Neuronal stem cell (in vitro differentiated cells): ENCODE measurements at regions not wholly inside any gene's neighbourhood (a gene's known extent, or its start where the extent isn't known, plus 50 kb on each side); places are given as distances from the start of the nearest gene placed in this dataset.
"Not testable (repeated sequence)": the region's sequence is repeated elsewhere in the genome, so short reads cannot be mapped to it uniquely, and the experiment has no call there.

ENCODE experiments used
- DNase-seq: peaks from one replicate; pipeline ENCODE4 v3.0.0-alpha.2; 2013; ENCODE audit warnings: low spot score
- H2AFZ ChIP-seq: one replicate; pipeline ENCODE4 v1.6.1; 2013; ENCODE audit warnings: mild to moderate bottlenecking, low read length, inconsistent platforms
- H2AK5ac ChIP-seq: 2 replicates; pipeline ENCODE4 v1.6.1; 2013; ENCODE audit warnings: low read depth, mild to moderate bottlenecking, inconsistent platforms, low read length, moderate library complexity, mixed read lengths
- H2BK120ac ChIP-seq: 2 replicates; pipeline ENCODE4 v1.6.1; 2013; ENCODE audit warnings: low read depth, mild to moderate bottlenecking, inconsistent platforms, low read length, moderate library complexity, mixed read lengths
- H2BK12ac ChIP-seq: one replicate; pipeline ENCODE4 v1.6.1; 2013; ENCODE audit warnings: low read length, inconsistent platforms
- H2BK15ac ChIP-seq: 2 replicates; pipeline ENCODE4 v1.6.1; 2013; ENCODE audit warnings: mild to moderate bottlenecking, low read length, inconsistent platforms, mixed read lengths
- H2BK5ac ChIP-seq: one replicate; pipeline ENCODE4 v1.6.1; 2013; ENCODE audit warnings: inconsistent platforms, mild to moderate bottlenecking, low read length, moderate library complexity
- H3K14ac ChIP-seq: one replicate; pipeline ENCODE4 v1.6.1; 2013; ENCODE audit warnings: low read length, inconsistent platforms
- H3K18ac ChIP-seq: 2 replicates; pipeline ENCODE4 v1.6.1; 2013; ENCODE audit warnings: low read length, inconsistent platforms
- H3K23ac ChIP-seq: 2 replicates; pipeline ENCODE4 v1.6.1; 2013; ENCODE audit warnings: low read depth, mild to moderate bottlenecking, mixed read lengths, low read length, inconsistent platforms; ENCODE audit not compliant: poor library complexity
- H3K27ac ChIP-seq: replicated peaks from 3 replicates; pipeline ENCODE4 v1.5.1; 2013; ENCODE audit warnings: low read length, inconsistent platforms
- H3K27me3 ChIP-seq, 3 experiments: 2 replicates each; pipeline ENCODE4 v1.6.1; 2013; ENCODE audit warnings: low read length in 3 of 3, mild to moderate bottlenecking in 2 of 3, inconsistent platforms in 1 of 3, low read depth in 1 of 3, mixed read lengths in 1 of 3, moderate library complexity in 1 of 3; ENCODE audit not compliant: control insufficient read depth in 3 of 3, insufficient read depth in 3 of 3
- H3K36me3 ChIP-seq, 2 donors: replicated peaks in 1 of 2; 2 replicates each; pipeline ENCODE4 v1.6.1; 2013; ENCODE audit warnings: low read length in 2 of 2; ENCODE audit not compliant: control insufficient read depth in 2 of 2, insufficient read depth in 2 of 2
- H3K4ac ChIP-seq: 2 replicates; pipeline ENCODE4 v1.6.1; 2013; ENCODE audit warnings: inconsistent platforms, mild to moderate bottlenecking, low read length, moderate library complexity
- H3K4me1 ChIP-seq, 2 donors: 1 replicate in 1 of 2; 2 replicates in 1 of 2; pipeline ENCODE4 v1.6.1; 2013; ENCODE audit warnings: low read length in 2 of 2, low read depth in 1 of 2; ENCODE audit not compliant: control insufficient read depth in 2 of 2, insufficient read depth in 1 of 2
- H3K4me2 ChIP-seq: one replicate; pipeline ENCODE4 v1.6.1; 2013; ENCODE audit warnings: mild to moderate bottlenecking, low read length, inconsistent platforms; ENCODE audit not compliant: insufficient read depth, poor library complexity, severe bottlenecking
- H3K4me3 ChIP-seq, 2 donors: 2 replicates each; pipeline ENCODE4 v1.5.1; 2013; ENCODE audit warnings: low read length in 2 of 2, mild to moderate bottlenecking in 2 of 2, inconsistent platforms in 1 of 2, moderate library complexity in 1 of 2
- H3K79me1 ChIP-seq: one replicate; pipeline ENCODE4 v1.6.1; 2013; ENCODE audit warnings: low read depth, mild to moderate bottlenecking, inconsistent platforms, low read length, moderate library complexity
- H3K9ac ChIP-seq: one replicate; pipeline ENCODE4 v1.6.1; 2013; ENCODE audit warnings: mild to moderate bottlenecking, low read depth, low read length, inconsistent platforms; ENCODE audit not compliant: poor library complexity
- H3K9me3 ChIP-seq, 2 donors: replicated peaks in 1 of 2; 2 replicates each; pipeline versions ENCODE3 to v1.6.1; 2013; ENCODE audit warnings: low read length in 2 of 2, mild to moderate bottlenecking in 2 of 2, inconsistent platforms in 1 of 2, low read depth in 1 of 2, mixed read lengths in 1 of 2, moderate library complexity in 1 of 2; ENCODE audit not compliant: control insufficient read depth in 2 of 2, insufficient read depth in 1 of 2
- H4K8ac ChIP-seq: one replicate; pipeline ENCODE4 v1.6.1; 2013; ENCODE audit warnings: low read depth, mild to moderate bottlenecking, inconsistent platforms, low read length, moderate library complexity
- H4K91ac ChIP-seq: one replicate; pipeline ENCODE4 v1.6.1; 2013; ENCODE audit warnings: low read length, low read depth, mild to moderate bottlenecking, inconsistent platforms; ENCODE audit not compliant: poor library complexity
- WGBS, 2 donors: extraction: QIAGEN DNeasy Blood & Tissue Kit; methylation state at CpG; one replicate each; pipeline ENCODE4 v1.1.7; 2013; ENCODE audit warnings: missing lambda C conversion rate in 2 of 2, mixed read lengths in 1 of 2; ENCODE audit not compliant: insufficient read length in 2 of 2, insufficient replicate concordance in 1 of 2; ENCODE audit errors: extremely low coverage in 2 of 2; 5-methylcytosine and 5-hydroxymethylcytosine counted together

DNA sequence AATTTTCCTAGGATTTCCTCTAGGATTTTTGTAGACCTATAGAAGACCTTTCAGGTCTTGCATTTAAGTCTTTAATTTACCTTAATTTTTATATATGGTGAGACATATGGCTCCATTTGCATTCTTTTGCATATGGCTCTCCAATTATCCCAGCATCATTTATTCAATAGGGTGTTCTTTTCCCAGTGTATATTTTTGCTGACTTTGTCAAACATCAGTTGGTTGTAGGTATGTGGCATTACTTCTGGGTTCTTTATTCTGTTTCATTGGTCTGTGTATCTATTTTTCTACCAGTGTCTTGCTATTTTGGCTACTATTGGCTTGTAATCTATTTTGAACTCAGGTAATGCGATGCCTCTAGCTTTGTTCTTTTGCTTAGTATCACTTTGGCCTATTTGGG lies 239.8 kb upstream of the CNTNAP5 start:
- Histone ChIP-seq H3K4me1 (no peaks in the 10 kb centered on the region), H3K4me3 (no peak overlapping the region), H3K4ac (no peak overlapping the region), H2BK12ac (no peak overlapping the region), H3K18ac (no peak overlapping the region), H2BK5ac (no peak overlapping the region), H3K36me3 (no peaks in the 10 kb centered on the region), H3K14ac (no peak overlapping the region), H2BK120ac (no peak overlapping the region), H4K8ac (no peak overlapping the region), H2AK5ac (no peak overlapping the region), H3K27me3 (no peaks in the 10 kb centered on the region), H3K4me2 (no peak overlapping the region), H3K79me1 (no peaks in the 10 kb centered on the region), H4K91ac (no peak overlapping the region), H2AFZ (no peak overlapping the region), H2BK15ac (no peak overlapping the region), H3K9ac (no peak overlapping the region), H3K9me3 (no peaks in the 10 kb centered on the region), H3K27ac (no peak overlapping the region), H3K23ac (no peak overlapping the region)
- WGBS, 2 donors: no CpG with 5 or more reads among the region's 1 CpG
- DNase-seq: no peak

DNA sequence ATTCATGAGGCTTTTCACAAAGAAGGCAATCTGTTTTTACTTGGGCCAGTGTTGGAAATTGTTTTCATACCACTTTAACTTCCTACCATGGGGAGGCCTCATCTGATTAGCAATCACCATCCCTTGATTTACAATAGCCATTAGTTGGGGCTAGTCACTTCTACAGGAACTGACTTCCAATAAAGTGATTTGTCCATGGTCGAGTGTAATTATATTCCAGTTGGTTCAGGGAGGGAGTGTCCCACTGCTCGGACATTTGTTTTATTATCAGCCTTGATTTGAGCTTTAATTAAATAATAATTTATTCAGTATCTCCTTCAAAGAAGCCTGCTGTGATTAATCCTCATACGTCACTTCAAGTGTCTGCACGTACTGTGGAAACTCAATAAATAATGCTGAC lies 233.9 kb upstream of the CNTNAP5 start:
- no peak for DNase-seq
- Histone ChIP-seq H3K4me1 (no peaks in the 10 kb centered on the region), H3K36me3 (no peaks in the 10 kb centered on the region), H3K27ac (no peak overlapping the region), H3K14ac (no peak overlapping the region), H3K79me1 (no peaks in the 10 kb centered on the region), H4K8ac (no peak overlapping the region), H3K9me3 (no peaks in the 10 kb centered on the region), H2BK5ac (no peak overlapping the region), H2BK120ac (no peak overlapping the region), H2BK15ac (no peak overlapping the region), H3K4ac (no peak overlapping the region), H3K23ac (no peak overlapping the region), H3K4me3 (no peak overlapping the region), H3K18ac (no peak overlapping the region), H4K91ac (no peak overlapping the region), H3K4me2 (no peak overlapping the region), H2AFZ (no peak overlapping the region), H3K9ac (no peak overlapping the region), H2AK5ac (no peak overlapping the region), H3K27me3 (no peaks in the 10 kb centered on the region), H2BK12ac (no peak overlapping the region)
- no CpG with 5 or more reads among the region's 4 CpGs for WGBS, 2 donors

DNA sequence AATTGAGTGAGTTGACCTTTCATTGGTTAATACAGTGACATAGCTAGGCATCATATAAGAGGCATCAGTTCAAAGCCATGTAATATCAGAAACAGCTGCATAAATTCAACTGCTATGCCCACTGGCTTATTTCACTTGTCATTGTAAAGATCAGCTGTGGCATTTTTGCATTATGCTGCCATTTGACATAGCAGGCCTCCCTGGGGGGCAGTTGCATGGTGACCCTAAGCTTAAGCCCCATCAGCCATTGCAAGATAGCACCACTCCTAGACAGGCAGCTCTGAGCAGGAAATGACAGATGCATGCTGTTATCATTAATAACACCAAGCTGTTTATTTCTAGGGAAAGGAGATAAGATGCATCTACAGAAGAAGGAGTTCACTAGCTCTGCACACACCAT lies 233.4 kb upstream of the CNTNAP5 start:
- DNase-seq: no peak
- Histone ChIP-seq H2AFZ (no peak overlapping the region), H3K9me3 (no peaks in the 10 kb centered on the region), H3K4ac (no peak overlapping the region), H2BK15ac (no peak overlapping the region), H3K36me3 (no peaks in the 10 kb centered on the region), H2BK120ac (no peak overlapping the region), H4K91ac (no peak overlapping the region), H3K27me3 (no peaks in the 10 kb centered on the region), H2BK12ac (no peak overlapping the region), H4K8ac (no peak overlapping the region), H3K4me3 (no peak overlapping the region), H3K4me1 (no peaks in the 10 kb centered on the region), H3K23ac (no peak overlapping the region), H3K18ac (no peak overlapping the region), H2AK5ac (no peak overlapping the region), H3K4me2 (no peak overlapping the region), H2BK5ac (no peak overlapping the region), H3K14ac (no peak overlapping the region), H3K79me1 (no peaks in the 10 kb centered on the region), H3K27ac (no peak overlapping the region), H3K9ac (no peak overlapping the region)

DNA sequence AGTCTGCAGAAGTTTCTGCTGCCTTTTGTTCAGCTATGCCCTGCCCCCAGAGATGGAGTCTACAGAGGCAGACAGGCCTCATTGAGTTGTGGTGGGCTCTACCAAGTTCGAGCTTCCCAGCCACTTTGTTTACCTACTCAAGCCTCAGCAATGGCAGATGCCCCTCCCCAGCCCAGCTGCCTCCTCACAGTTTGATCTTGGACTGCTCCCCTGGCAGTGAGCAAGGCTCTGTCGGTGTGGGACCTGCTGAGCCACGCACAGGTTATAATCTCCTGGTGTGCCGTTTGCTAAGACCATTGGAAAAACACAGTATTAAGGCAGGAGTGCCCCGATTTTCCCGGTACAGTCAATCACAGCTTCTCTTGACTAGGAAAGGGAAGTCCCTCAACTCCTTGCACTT lies 221.0 kb upstream of the CNTNAP5 start:
- not testable (repeated sequence) for H3K9me3 ChIP-seq, H2BK15ac ChIP-seq, H3K23ac ChIP-seq, H3K4me2 ChIP-seq, H3K18ac ChIP-seq, H4K91ac ChIP-seq, H3K4me3 ChIP-seq, H3K4me1 ChIP-seq, H2BK5ac ChIP-seq, H3K27ac ChIP-seq, H3K14ac ChIP-seq, H3K4ac ChIP-seq, H2BK12ac ChIP-seq, H2AFZ ChIP-seq, H4K8ac ChIP-seq, H3K9ac ChIP-seq, H3K36me3 ChIP-seq, H3K27me3 ChIP-seq, DNase-seq, H2BK120ac ChIP-seq, H2AK5ac ChIP-seq, H3K79me1 ChIP-seq
- no CpG with 5 or more reads among the region's 6 CpGs for WGBS, 2 donors
